ENCODE measurements at regions not wholly inside any gene's neighbourhood (a gene's known extent, or its start where the extent isn't known, plus 50 kb on each side); places are given as distances from the start of the nearest gene placed in this dataset.

DNA sequence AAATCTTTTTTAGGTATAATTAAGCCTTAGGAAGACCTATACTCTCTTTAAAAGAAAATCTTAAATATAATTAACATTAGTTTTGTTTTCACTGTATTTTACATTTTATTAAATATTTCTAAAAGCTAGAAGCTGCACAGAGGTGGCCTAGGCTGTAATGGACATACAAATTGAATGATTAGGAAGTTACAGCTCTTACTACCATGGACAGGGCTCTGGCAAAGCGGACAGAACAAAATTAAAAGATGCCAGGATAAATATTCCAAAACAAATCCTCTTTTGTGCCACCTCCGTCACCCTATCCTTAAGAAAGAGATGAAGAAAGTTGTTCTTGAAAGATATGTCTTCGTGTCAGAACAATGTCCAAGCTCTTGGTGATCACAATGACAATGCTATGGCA lies 376.5 kb downstream of the ETNK1 start:
- DNase-seq (ENCODE audit: low spot score): no peak
- no peak overlapping the region for H3K27ac ChIP-seq (ENCODE audit: low read depth, low read length, poor library complexity, severe bottlenecking)
- ChIA-PET CTCF (ENCODE audit: unreplicated experiment) (no interaction called here), POLR2A (interaction anchor here (0.5 to 1.2 kb wide), 3 partner anchors 10 to 120 kb away, joined by 3 to 4 read pairs (median 3); no protein-coding TSS in a partner anchor)
- no peaks in the 10 kb centered on the region for H3K9me2 ChIP-seq (ENCODE audit: insufficient read depth, low read length)
- H3K36me3 ChIP-seq (ENCODE audit: insufficient read depth, low read length): no peaks in the 10 kb centered on the region
- no peaks in the 10 kb centered on the region for H3K9me3 ChIP-seq (ENCODE audit: low read length)
- H3K4me3 ChIP-seq (ENCODE audit: low read depth, low read length, poor library complexity, severe bottlenecking): no peak overlapping the region
- TF ChIP-seq CTCF (conservative IDR thresholded peaks at IDR 0.05; ENCODE audit: low read length) (no peak), EZH2phosphoT487 (IDR thresholded peaks at IDR 0.05; ENCODE audit: borderline replicate concordance, low read depth, low read length) (no peak)
- H3K79me2 ChIP-seq (ENCODE audit: insufficient read depth, low read depth, low read length): no peaks in the 10 kb centered on the region
- no peaks in the 10 kb centered on the region for H4K20me1 ChIP-seq (ENCODE audit: insufficient read depth, low read length)
- no peak overlapping the region for H3K4me2 ChIP-seq (ENCODE audit: low read length)
- BruUV-seq (replicated peaks): no TSS peak
- intact Hi-C loops (cut with micrococcal nuclease; ENCODE audit: unreplicated experiment): no loop called here
- H2AFZ ChIP-seq (ENCODE audit: low read length): no peak overlapping the region
- H3K4me1 ChIP-seq (ENCODE audit: insufficient read depth, low read length, poor library complexity, severe bottlenecking): no peaks in the 10 kb centered on the region

GRCh38 chr12:23002381-23002780 lies 377.4 kb downstream of the ETNK1 start:
- H3K4me3 ChIP-seq (ENCODE audit: low read depth, low read length, poor library complexity, severe bottlenecking): no peak overlapping the region
- no peak overlapping the region for H2AFZ ChIP-seq (ENCODE audit: low read length)
- no peaks in the 10 kb centered on the region for H3K79me2 ChIP-seq (ENCODE audit: insufficient read depth, low read depth, low read length)
- TF ChIP-seq CTCF (conservative IDR thresholded peaks at IDR 0.05; ENCODE audit: low read length) (no peak), EZH2phosphoT487 (IDR thresholded peaks at IDR 0.05; ENCODE audit: borderline replicate concordance, low read depth, low read length) (no peak)
- no peaks in the 10 kb centered on the region for H3K9me2 ChIP-seq (ENCODE audit: insufficient read depth, low read length)
- no peaks in the 10 kb centered on the region for H4K20me1 ChIP-seq (ENCODE audit: insufficient read depth, low read length)
- H3K9me3 ChIP-seq (ENCODE audit: low read length): no peaks in the 10 kb centered on the region
- ChIA-PET CTCF (ENCODE audit: unreplicated experiment) (no interaction called here), POLR2A (interaction anchor here (0.7 kb wide), 1 partner anchor 368 kb away, joined by 3 read pairs; no protein-coding TSS in a partner anchor)
- no peak overlapping the region for H3K4me2 ChIP-seq (ENCODE audit: low read length)
- H3K36me3 ChIP-seq (ENCODE audit: insufficient read depth, low read length): no peaks in the 10 kb centered on the region
- no peak overlapping the region for H3K27ac ChIP-seq (ENCODE audit: low read depth, low read length, poor library complexity, severe bottlenecking)
- intact Hi-C loops (cut with micrococcal nuclease; ENCODE audit: unreplicated experiment): no loop called here
- H3K4me1 ChIP-seq (ENCODE audit: insufficient read depth, low read length, poor library complexity, severe bottlenecking): no peaks in the 10 kb centered on the region
- no peak for DNase-seq (ENCODE audit: low spot score)
- BruUV-seq (replicated peaks): no TSS peak

- Histone ChIP-seq H4K20me1 (ENCODE audit: insufficient read depth, low read length) (no peaks in the 10 kb centered on the region), H3K27ac (ENCODE audit: low read depth, low read length, poor library complexity, severe bottlenecking) (no peak overlapping the region), H2AFZ (ENCODE audit: low read length) (no peak overlapping the region), H3K4me1 (ENCODE audit: insufficient read depth, low read length, poor library complexity, severe bottlenecking) (no peaks in the 10 kb centered on the region), H3K4me3 (ENCODE audit: low read depth, low read length, poor library complexity, severe bottlenecking) (no peak overlapping the region), H3K36me3 (ENCODE audit: insufficient read depth, low read length) (no peaks in the 10 kb centered on the region), H3K9me3 (ENCODE audit: low read length) (no peaks in the 10 kb centered on the region), H3K4me2 (ENCODE audit: low read length) (no peak overlapping the region), H3K79me2 (ENCODE audit: insufficient read depth, low read depth, low read length) (no peaks in the 10 kb centered on the region), H3K9me2 (ENCODE audit: insufficient read depth, low read length) (no peaks in the 10 kb centered on the region)
- ChIA-PET POLR2A (no interaction called here), CTCF (ENCODE audit: unreplicated experiment) (no interaction called here)
- TF ChIP-seq CTCF (conservative IDR thresholded peaks at IDR 0.05; ENCODE audit: low read length) (no peak), EZH2phosphoT487 (IDR thresholded peaks at IDR 0.05; ENCODE audit: borderline replicate concordance, low read depth, low read length) (no peak)
- no TSS peak for BruUV-seq (replicated peaks)
- no peak for DNase-seq (ENCODE audit: low spot score)
- intact Hi-C loops (cut with micrococcal nuclease; ENCODE audit: unreplicated experiment): no loop called here
These were observed 379.6 kb downstream of the ETNK1 start for GRCh38 chr12:23004473-23005020.
